Stomach (tissue), 8 donors: ENCODE measurements at regions not wholly inside any gene's neighbourhood (a gene's known extent, or its start where the extent isn't known, plus 50 kb on each side); places are given as distances from the start of the nearest gene placed in this dataset.

Experiments
- DNase-seq, 2 donors: peaks; one replicate each; pipeline versions ENCODE4 v3.0.0 to v3.0.0-alpha.2; 2013 to 2019
- H3K27ac ChIP-seq, 5 donors: fragments of 200-600 bp in 4 of 5; sonication (generic) in 4 of 5; one replicate each; pipeline ENCODE4 v1.5.1; 2013 to 2019; ENCODE audit warnings: mild to moderate bottlenecking in 1 of 5, moderate library complexity in 1 of 5
- H3K27me3 ChIP-seq, 3 donors: fragments of 200-600 bp; sonication (generic); one replicate each; pipeline ENCODE4 v1.5.1; 2017 to 2019; ENCODE audit warnings: mixed run types in 1 of 3
- H3K36me3 ChIP-seq, 4 donors: fragments of 200-600 bp; sonication (generic); 1 replicate in 3 of 4; 2 replicates in 1 of 4; pipeline ENCODE4 v1.5.1; 2016 to 2019
- H3K4me1 ChIP-seq, 4 donors: fragments of 200-600 bp; sonication (generic); one replicate each; pipeline ENCODE4 v1.5.1; 2016 to 2019
- H3K4me3 ChIP-seq, 4 donors: fragments of 200-600 bp; sonication (generic) in 3 of 4; one replicate each; pipeline ENCODE4 v1.5.1; 2016 to 2019; ENCODE audit warnings: mild to moderate bottlenecking in 1 of 4
- H3K9me3 ChIP-seq, 4 donors: fragments of 200-600 bp; sonication (generic); one replicate each; pipeline ENCODE4 v1.5.1; 2016 to 2019
- CTCF ChIP-seq, 7 experiments: fragments of 450-650 bp in 4 of 7; fragments of 200-600 bp in 3 of 7; sonication (generic) in 3 of 7; IDR thresholded peaks; one replicate each; pipeline ENCODE4 v1.5.1; 2016 to 2019; ENCODE audit warnings: antibody characterized with exemption in 7 of 7, control low read depth in 2 of 7, mild to moderate bottlenecking in 1 of 7
- EP300 ChIP-seq: sonication (generic); formaldehyde crosslinking; IDR thresholded peaks from one replicate; pipeline ENCODE4 v1.6.1; 2017; ENCODE audit warnings: antibody characterized with exemption
- POLR2A ChIP-seq, 4 donors: fragments of 450-650 bp; IDR thresholded peaks; one replicate each; pipeline ENCODE4 v1.6.1; 2016; ENCODE audit warnings: antibody characterized with exemption in 4 of 4, control low read depth in 2 of 4, mild to moderate bottlenecking in 1 of 4, moderate library complexity in 1 of 4
- POLR2AphosphoS5 ChIP-seq, 3 donors: sonication (generic); formaldehyde crosslinking; IDR thresholded peaks; one replicate each; pipeline ENCODE4 v1.6.1; 2016; ENCODE audit warnings: antibody characterized with exemption in 3 of 3
- WGBS, 5 donors: extraction: QIAGEN DNeasy Blood & Tissue Kit in 3 of 5; methylation state at CpG; one replicate each; pipeline versions ENCODE4 v1.1.5 to v1.1.7; 2013 to 2018; 5-methylcytosine and 5-hydroxymethylcytosine counted together
- intact Hi-C: fragments of 100-400 bp; cut with DNase I; formaldehyde crosslinking; loops from one replicate; pipeline ENCODE4 v1.15.1; 2023; ENCODE audit warnings: low total_unique reads
- donor health status: healthy with polysubstance abuse.
- donor health status: Bipolar disorder and iron deficiency.
- donor health status: healthy.

GRCh38 chr4:11042760-11043159 lies 358.2 kb upstream of the CLNK start:
- Histone ChIP-seq H3K4me1 (no peaks in the 10 kb centered on the region), H3K36me3 (no peaks in the 10 kb centered on the region), H3K27me3 (no peaks in the 10 kb centered on the region), H3K9me3 (peaks cover 0 to 4% (median 0%) of the 10 kb centered on the region in 4 donors), H3K4me3 (no peak overlapping the region), H3K27ac (no peak overlapping the region)
- 71 to 84% (median 77%) methylated on average over 3 of the region's 3 CpGs for WGBS, 5 donors
- intact Hi-C loops = no loop called here
- TF ChIP-seq EP300 = no peak
- no peak for TF ChIP-seq POLR2A (IDR thresholded peaks at IDR 0.05)
- TF ChIP-seq CTCF (IDR thresholded peaks at IDR 0.05) = no peak
- no peak for TF ChIP-seq POLR2AphosphoS5 (IDR thresholded peaks at IDR 0.05)
- DNase-seq = no peak

- H3K27ac ChIP-seq = no peak overlapping the region
- H3K9me3 ChIP-seq = no peaks in the 10 kb centered on the region
- WGBS, 5 donors = 72 to 82% (median 78%) methylated on average over 8 of the region's 8 CpGs
- no peak for DNase-seq
- intact Hi-C loops = no loop called here
- TF ChIP-seq POLR2AphosphoS5 (IDR thresholded peaks at IDR 0.05) (no peak), CTCF (IDR thresholded peaks at IDR 0.05) (no peak)
- no peaks in the 10 kb centered on the region for H3K36me3 ChIP-seq
- no peak overlapping the region for H3K4me3 ChIP-seq
- no peaks in the 10 kb centered on the region for H3K4me1 ChIP-seq
- H3K27me3 ChIP-seq = no peaks in the 10 kb centered on the region
These were observed 355.1 kb upstream of the CLNK start for GRCh38 chr4:11039634-11040131.

DNA sequence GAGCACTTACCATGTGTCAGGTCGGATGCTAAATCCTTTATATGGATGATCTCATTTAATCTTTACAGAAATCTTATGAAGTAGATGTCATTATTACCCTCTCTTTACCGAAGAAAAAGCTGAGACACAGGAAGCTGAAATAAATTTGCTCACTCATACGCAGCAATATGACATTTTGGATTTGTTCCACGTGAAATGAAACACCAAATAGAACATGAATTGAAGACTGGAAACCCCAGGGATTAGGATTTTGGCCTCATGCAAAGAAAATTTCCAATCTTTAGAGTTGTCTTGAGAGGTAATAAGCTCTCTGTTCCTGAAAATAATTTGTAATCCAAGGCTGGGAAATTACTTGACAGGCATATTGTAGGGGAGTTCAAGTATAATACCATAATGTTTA lies 354.4 kb upstream of the CLNK start:
- no peaks in the 10 kb centered on the region for H3K36me3 ChIP-seq
- no peaks in the 10 kb centered on the region for H3K9me3 ChIP-seq
- no peak for DNase-seq
- H3K27ac ChIP-seq = no peak overlapping the region
- no peak overlapping the region for H3K4me3 ChIP-seq
- no peak for TF ChIP-seq POLR2A (IDR thresholded peaks at IDR 0.05)
- no peak for TF ChIP-seq POLR2AphosphoS5 (IDR thresholded peaks at IDR 0.05)
- no peak for TF ChIP-seq EP300
- TF ChIP-seq CTCF (IDR thresholded peaks at IDR 0.05) = no peak
- no peaks in the 10 kb centered on the region for H3K27me3 ChIP-seq
- H3K4me1 ChIP-seq = no peaks in the 10 kb centered on the region
- WGBS, 5 donors = 43 to 73% (median 60%) methylated on average over 4 of the region's 4 CpGs
- intact Hi-C loops = no loop called here

GRCh38 chr4:11037637-11038036 lies 353.1 kb upstream of the CLNK start:
- no peaks in the 10 kb centered on the region for H3K27me3 ChIP-seq
- no peaks in the 10 kb centered on the region for H3K4me1 ChIP-seq
- no peak overlapping the region for H3K27ac ChIP-seq
- 47 to 71% (median 63%) methylated on average over 1 of the region's 1 CpG for WGBS, 5 donors
- no peak for DNase-seq
- H3K9me3 ChIP-seq = no peaks in the 10 kb centered on the region
- no peak overlapping the region for H3K4me3 ChIP-seq
- TF ChIP-seq POLR2A (IDR thresholded peaks at IDR 0.05) = no peak
- no peak for TF ChIP-seq CTCF (IDR thresholded peaks at IDR 0.05)
- TF ChIP-seq POLR2AphosphoS5 (IDR thresholded peaks at IDR 0.05) = no peak
- no peak for TF ChIP-seq EP300
- intact Hi-C loops = no loop called here
- H3K36me3 ChIP-seq = no peaks in the 10 kb centered on the region
